ENCODE measurements at regions not wholly inside any gene's neighbourhood (a gene's known extent, or its start where the extent isn't known, plus 50 kb on each side); places are given as distances from the start of the nearest gene placed in this dataset.

GRCh38 chr2:217363470-217363869 lies 503.6 kb upstream of the TNP1 start:
- Histone ChIP-seq H3K9me2 (ENCODE audit: insufficient read depth) (peaks cover 3% of the 10 kb centered on the region), H3K79me2 (replicated peaks; ENCODE audit: insufficient read depth) (no peaks in the 10 kb centered on the region), H3K4me3 (no peak overlapping the region), H4K20me1 (replicated peaks; ENCODE audit: insufficient read depth) (no peaks in the 10 kb centered on the region), H2AFZ (no peak overlapping the region), H3K4me1 (ENCODE audit: insufficient read depth) (no peaks in the 10 kb centered on the region), H3K27ac (ENCODE audit: low read depth) (no peak overlapping the region), H3F3A (replicated peaks; ENCODE audit: low read depth) (no peaks in the 10 kb centered on the region), H3K36me3 (ENCODE audit: insufficient read depth) (no peaks in the 10 kb centered on the region), H3K27me3 (ENCODE audit: insufficient read depth) (no peaks in the 10 kb centered on the region), H3K4me2 (no peak overlapping the region)
- H3K9me3 Mint-ChIP-seq, result no peaks in the 10 kb centered on the region; the same call in 2 of the 3 replicates
- H3K27me3 Mint-ChIP-seq (ENCODE audit: insufficient read depth, low read depth, poor library complexity), result peaks cover 14% of the 10 kb centered on the region
- no peak overlapping the region for H3K27ac Mint-ChIP-seq
- TF ChIP-seq NANOG (IDR thresholded peaks at IDR 0.05; ENCODE audit: borderline replicate concordance) (no peak), CREB1 (CRISPR knock-in tag; IDR thresholded peaks at IDR 0.05; ENCODE audit: low read depth) (no peak), POLR2AphosphoS5 (IDR thresholded peaks at IDR 0.05; ENCODE audit: low read depth) (no peak), ZNF114 (CRISPR knock-in tag; IDR thresholded peaks at IDR 0.05) (no peak), STAT1 (IDR thresholded peaks at IDR 0.05; ENCODE audit: unreplicated experiment) (no peak)
- TF ChIP-seq, protein P1, sequence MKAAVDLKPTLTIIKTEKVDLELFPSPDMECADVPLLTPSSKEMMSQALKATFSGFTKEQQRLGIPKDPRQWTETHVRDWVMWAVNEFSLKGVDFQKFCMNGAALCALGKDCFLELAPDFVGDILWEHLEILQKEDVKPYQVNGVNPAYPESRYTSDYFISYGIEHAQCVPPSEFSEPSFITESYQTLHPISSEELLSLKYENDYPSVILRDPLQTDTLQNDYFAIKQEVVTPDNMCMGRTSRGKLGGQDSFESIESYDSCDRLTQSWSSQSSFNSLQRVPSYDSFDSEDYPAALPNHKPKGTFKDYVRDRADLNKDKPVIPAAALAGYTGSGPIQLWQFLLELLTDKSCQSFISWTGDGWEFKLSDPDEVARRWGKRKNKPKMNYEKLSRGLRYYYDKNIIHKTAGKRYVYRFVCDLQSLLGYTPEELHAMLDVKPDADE (IDR thresholded peaks at IDR 0.05), result no peak
- H3K36me3 Mint-ChIP-seq (ENCODE audit: low read depth), result no peaks in the 10 kb centered on the region
- H3K4me3 Mint-ChIP-seq, result no peak overlapping the region
- peaks cover 2% of the 10 kb centered on the region for H3K4me1 Mint-ChIP-seq
- ATAC-seq, result no peak
- DNase-seq (ENCODE audit: low spot score), result no peak

GRCh38 chr2:217362710-217363109 lies 502.8 kb upstream of the TNP1 start:
- no peak overlapping the region for H3K4me3 ChIP-seq
- no peak for TF ChIP-seq STAT1 (IDR thresholded peaks at IDR 0.05; ENCODE audit: unreplicated experiment)
- TF ChIP-seq, protein P2, sequence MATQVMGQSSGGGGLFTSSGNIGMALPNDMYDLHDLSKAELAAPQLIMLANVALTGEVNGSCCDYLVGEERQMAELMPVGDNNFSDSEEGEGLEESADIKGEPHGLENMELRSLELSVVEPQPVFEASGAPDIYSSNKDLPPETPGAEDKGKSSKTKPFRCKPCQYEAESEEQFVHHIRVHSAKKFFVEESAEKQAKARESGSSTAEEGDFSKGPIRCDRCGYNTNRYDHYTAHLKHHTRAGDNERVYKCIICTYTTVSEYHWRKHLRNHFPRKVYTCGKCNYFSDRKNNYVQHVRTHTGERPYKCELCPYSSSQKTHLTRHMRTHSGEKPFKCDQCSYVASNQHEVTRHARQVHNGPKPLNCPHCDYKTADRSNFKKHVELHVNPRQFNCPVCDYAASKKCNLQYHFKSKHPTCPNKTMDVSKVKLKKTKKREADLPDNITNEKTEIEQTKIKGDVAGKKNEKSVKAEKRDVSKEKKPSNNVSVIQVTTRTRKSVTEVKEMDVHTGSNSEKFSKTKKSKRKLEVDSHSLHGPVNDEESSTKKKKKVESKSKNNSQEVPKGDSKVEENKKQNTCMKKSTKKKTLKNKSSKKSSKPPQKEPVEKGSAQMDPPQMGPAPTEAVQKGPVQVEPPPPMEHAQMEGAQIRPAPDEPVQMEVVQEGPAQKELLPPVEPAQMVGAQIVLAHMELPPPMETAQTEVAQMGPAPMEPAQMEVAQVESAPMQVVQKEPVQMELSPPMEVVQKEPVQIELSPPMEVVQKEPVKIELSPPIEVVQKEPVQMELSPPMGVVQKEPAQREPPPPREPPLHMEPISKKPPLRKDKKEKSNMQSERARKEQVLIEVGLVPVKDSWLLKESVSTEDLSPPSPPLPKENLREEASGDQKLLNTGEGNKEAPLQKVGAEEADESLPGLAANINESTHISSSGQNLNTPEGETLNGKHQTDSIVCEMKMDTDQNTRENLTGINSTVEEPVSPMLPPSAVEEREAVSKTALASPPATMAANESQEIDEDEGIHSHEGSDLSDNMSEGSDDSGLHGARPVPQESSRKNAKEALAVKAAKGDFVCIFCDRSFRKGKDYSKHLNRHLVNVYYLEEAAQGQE (IDR thresholded peaks at IDR 0.05; ENCODE audit: unreplicated experiment), result no peak
- no peak for TF ChIP-seq CREB1 (CRISPR knock-in tag; IDR thresholded peaks at IDR 0.05; ENCODE audit: low read depth)
- TF ChIP-seq, protein P1 (IDR thresholded peaks at IDR 0.05), result no peak
- TF ChIP-seq NANOG (IDR thresholded peaks at IDR 0.05; ENCODE audit: borderline replicate concordance), result no peak
- TF ChIP-seq, protein P3, sequence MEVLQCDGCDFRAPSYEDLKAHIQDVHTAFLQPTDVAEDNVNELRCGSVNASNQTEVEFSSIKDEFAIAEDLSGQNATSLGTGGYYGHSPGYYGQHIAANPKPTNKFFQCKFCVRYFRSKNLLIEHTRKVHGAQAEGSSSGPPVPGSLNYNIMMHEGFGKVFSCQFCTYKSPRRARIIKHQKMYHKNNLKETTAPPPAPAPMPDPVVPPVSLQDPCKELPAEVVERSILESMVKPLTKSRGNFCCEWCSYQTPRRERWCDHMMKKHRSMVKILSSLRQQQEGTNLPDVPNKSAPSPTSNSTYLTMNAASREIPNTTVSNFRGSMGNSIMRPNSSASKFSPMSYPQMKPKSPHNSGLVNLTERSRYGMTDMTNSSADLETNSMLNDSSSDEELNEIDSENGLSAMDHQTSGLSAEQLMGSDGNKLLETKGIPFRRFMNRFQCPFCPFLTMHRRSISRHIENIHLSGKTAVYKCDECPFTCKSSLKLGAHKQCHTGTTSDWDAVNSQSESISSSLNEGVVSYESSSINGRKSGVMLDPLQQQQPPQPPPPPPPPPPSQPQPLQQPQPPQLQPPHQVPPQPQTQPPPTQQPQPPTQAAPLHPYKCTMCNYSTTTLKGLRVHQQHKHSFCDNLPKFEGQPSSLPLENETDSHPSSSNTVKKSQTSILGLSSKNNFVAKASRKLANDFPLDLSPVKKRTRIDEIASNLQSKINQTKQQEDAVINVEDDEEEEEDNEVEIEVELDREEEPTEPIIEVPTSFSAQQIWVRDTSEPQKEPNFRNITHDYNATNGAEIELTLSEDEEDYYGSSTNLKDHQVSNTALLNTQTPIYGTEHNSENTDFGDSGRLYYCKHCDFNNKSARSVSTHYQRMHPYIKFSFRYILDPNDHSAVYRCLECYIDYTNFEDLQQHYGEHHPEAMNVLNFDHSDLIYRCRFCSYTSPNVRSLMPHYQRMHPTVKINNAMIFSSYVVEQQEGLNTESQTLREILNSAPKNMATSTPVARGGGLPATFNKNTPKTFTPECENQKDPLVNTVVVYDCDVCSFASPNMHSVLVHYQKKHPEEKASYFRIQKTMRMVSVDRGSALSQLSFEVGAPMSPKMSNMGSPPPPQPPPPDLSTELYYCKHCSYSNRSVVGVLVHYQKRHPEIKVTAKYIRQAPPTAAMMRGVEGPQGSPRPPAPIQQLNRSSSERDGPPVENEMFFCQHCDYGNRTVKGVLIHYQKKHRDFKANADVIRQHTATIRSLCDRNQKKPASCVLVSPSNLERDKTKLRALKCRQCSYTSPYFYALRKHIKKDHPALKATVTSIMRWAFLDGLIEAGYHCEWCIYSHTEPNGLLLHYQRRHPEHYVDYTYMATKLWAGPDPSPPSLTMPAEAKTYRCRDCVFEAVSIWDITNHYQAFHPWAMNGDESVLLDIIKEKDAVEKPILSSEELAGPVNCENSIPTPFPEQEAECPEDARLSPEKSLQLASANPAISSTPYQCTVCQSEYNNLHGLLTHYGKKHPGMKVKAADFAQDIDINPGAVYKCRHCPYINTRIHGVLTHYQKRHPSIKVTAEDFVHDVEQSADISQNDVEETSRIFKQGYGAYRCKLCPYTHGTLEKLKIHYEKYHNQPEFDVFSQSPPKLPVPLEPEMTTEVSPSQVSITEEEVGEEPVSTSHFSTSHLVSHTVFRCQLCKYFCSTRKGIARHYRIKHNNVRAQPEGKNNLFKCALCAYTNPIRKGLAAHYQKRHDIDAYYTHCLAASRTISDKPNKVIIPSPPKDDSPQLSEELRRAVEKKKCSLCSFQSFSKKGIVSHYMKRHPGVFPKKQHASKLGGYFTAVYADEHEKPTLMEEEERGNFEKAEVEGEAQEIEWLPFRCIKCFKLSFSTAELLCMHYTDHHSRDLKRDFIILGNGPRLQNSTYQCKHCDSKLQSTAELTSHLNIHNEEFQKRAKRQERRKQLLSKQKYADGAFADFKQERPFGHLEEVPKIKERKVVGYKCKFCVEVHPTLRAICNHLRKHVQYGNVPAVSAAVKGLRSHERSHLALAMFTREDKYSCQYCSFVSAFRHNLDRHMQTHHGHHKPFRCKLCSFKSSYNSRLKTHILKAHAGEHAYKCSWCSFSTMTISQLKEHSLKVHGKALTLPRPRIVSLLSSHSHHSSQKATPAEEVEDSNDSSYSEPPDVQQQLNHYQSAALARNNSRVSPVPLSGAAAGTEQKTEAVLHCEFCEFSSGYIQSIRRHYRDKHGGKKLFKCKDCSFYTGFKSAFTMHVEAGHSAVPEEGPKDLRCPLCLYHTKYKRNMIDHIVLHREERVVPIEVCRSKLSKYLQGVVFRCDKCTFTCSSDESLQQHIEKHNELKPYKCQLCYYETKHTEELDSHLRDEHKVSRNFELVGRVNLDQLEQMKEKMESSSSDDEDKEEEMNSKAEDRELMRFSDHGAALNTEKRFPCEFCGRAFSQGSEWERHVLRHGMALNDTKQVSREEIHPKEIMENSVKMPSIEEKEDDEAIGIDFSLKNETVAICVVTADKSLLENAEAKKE (CRISPR knock-in tag; IDR thresholded peaks at IDR 0.05), result no peak
- TF ChIP-seq EZH2 (IDR thresholded peaks at IDR 0.05; ENCODE audit: low read depth, unreplicated experiment), result no peak
- no peaks in the 10 kb centered on the region for H3F3A ChIP-seq (replicated peaks; ENCODE audit: low read depth)
- H3K79me2 ChIP-seq (replicated peaks; ENCODE audit: insufficient read depth), result no peaks in the 10 kb centered on the region
- H3K9me2 ChIP-seq (ENCODE audit: insufficient read depth), result peaks cover 3% of the 10 kb centered on the region; the same call in 1 of the 2 replicates
- H3K27ac Mint-ChIP-seq, result no peak overlapping the region
- H2AFZ ChIP-seq, result no peak overlapping the region
- no peaks in the 10 kb centered on the region for H4K20me1 ChIP-seq (replicated peaks; ENCODE audit: insufficient read depth)
- peaks cover 9% of the 10 kb centered on the region for H3K4me1 Mint-ChIP-seq
- no peak overlapping the region for H3K4me3 Mint-ChIP-seq
- ATAC-seq (no peak), DNase-seq (ENCODE audit: low spot score) (no peak)
- H3K27ac ChIP-seq (ENCODE audit: low read depth), result no peak overlapping the region
- H3K4me2 ChIP-seq, result no peak overlapping the region
- no peaks in the 10 kb centered on the region; the same call in 2 of the 3 replicates for H3K9me3 Mint-ChIP-seq
- no peaks in the 10 kb centered on the region; the same call in 1 of the 2 replicates for H3K4me1 ChIP-seq (ENCODE audit: insufficient read depth)
- H3K27me3 ChIP-seq (ENCODE audit: insufficient read depth), result no peaks in the 10 kb centered on the region
- H3K36me3 ChIP-seq (ENCODE audit: insufficient read depth), result no peaks in the 10 kb centered on the region
- no peaks in the 10 kb centered on the region for H3K36me3 Mint-ChIP-seq (ENCODE audit: low read depth)
- peaks cover 9% of the 10 kb centered on the region for H3K27me3 Mint-ChIP-seq (ENCODE audit: insufficient read depth, low read depth, poor library complexity)
